BLaER1 (cell line): ENCODE measurements at regions not wholly inside any gene's neighbourhood (a gene's known extent, or its start where the extent isn't known, plus 50 kb on each side); places are given as distances from the start of the nearest gene placed in this dataset.
"Not testable (repeated sequence)": the region's sequence is repeated elsewhere in the genome, so short reads cannot be mapped to it uniquely, and the experiment has no call there.

ENCODE experiments used
- H3K27ac ChIP-seq: shearing (Covaris generic); formaldehyde crosslinking; 2 replicates; pipeline ENCODE4 v1.8.1; 2022
- H3K27me3 ChIP-seq: shearing (Covaris generic); formaldehyde crosslinking; 2 replicates; pipeline ENCODE4 v1.8.1; 2022
- H3K36me3 ChIP-seq: shearing (Covaris generic); formaldehyde crosslinking; 2 replicates; pipeline ENCODE4 v1.8.1; 2022
- H3K4me1 ChIP-seq: shearing (Covaris generic); formaldehyde crosslinking; 2 replicates; pipeline ENCODE4 v1.8.1; 2022
- H3K4me2 ChIP-seq: shearing (Covaris generic); formaldehyde crosslinking; 2 replicates; pipeline ENCODE4 v1.8.1; 2022
- H3K4me3 ChIP-seq: shearing (Covaris generic); formaldehyde crosslinking; 2 replicates; pipeline ENCODE4 v1.8.1; 2022
- H3K9ac ChIP-seq: shearing (Covaris generic); formaldehyde crosslinking; 2 replicates; pipeline ENCODE4 v1.8.1; 2022
- H3K9me3 ChIP-seq: shearing (Covaris generic); formaldehyde crosslinking; 2 replicates; pipeline ENCODE4 v1.8.1; 2022
- H4K20me1 ChIP-seq: shearing (Covaris generic); formaldehyde crosslinking; 2 replicates; pipeline ENCODE4 v1.8.1; 2022
- Cebpa-rat ChIP-seq: shearing (Covaris generic); IDR thresholded peaks from 2 replicates; pipeline ENCODE4 v1.8.1; 2022

GRCh38 chr20:29427201-29428060 lies 1830.0 kb upstream of the DEFB115 start:
- no peak for TF ChIP-seq Cebpa-rat

GRCh38 chr20:29430531-29430930 lies 1826.9 kb upstream of the DEFB115 start:
- Histone ChIP-seq H3K27ac (no peak overlapping the region), H3K9ac (no peak overlapping the region), H4K20me1 (no peaks in the 10 kb centered on the region), H3K4me3 (no peak overlapping the region), H3K4me2 (no peak overlapping the region), H3K9me3 (no peaks in the 10 kb centered on the region), H3K4me1 (no peaks in the 10 kb centered on the region), H3K36me3 (no peaks in the 10 kb centered on the region), H3K27me3 (no peaks in the 10 kb centered on the region)
- no peak for TF ChIP-seq Cebpa-rat

More at GRCh38 chr20:29427201-29428060, 1830.0 kb upstream of the DEFB115 start:
- Histone ChIP-seq H3K9ac (no peak overlapping the region), H3K27me3 (no peaks in the 10 kb centered on the region), H3K9me3 (no peaks in the 10 kb centered on the region), H3K27ac (no peak overlapping the region), H3K4me3 (no peak overlapping the region), H4K20me1 (no peaks in the 10 kb centered on the region), H3K4me1 (no peaks in the 10 kb centered on the region), H3K4me2 (no peak overlapping the region), H3K36me3 (no peaks in the 10 kb centered on the region)

- H3K4me2 ChIP-seq, H4K20me1 ChIP-seq, H3K4me1 ChIP-seq, H3K9me3 ChIP-seq, H3K4me3 ChIP-seq, H3K36me3 ChIP-seq, H3K9ac ChIP-seq, H3K27ac ChIP-seq, H3K27me3 ChIP-seq: not testable (repeated sequence)
Measured at GRCh38 chr20:29440721-29441120, 1816.7 kb upstream of the DEFB115 start.

GRCh38 chr20:29443206-29443781 lies 1814.2 kb upstream of the DEFB115 start:
- not testable (repeated sequence) for H3K27ac ChIP-seq, H3K36me3 ChIP-seq, H3K4me1 ChIP-seq, H4K20me1 ChIP-seq, H3K27me3 ChIP-seq, H3K9me3 ChIP-seq, H3K9ac ChIP-seq, H3K4me3 ChIP-seq
- H3K4me2 ChIP-seq, result peak overlapping the region; percentile 42; the same call in 1 of the 2 replicates

GRCh38 chr20:29443819-29444218 lies 1813.6 kb upstream of the DEFB115 start:
- H4K20me1 ChIP-seq, result no peaks in the 10 kb centered on the region
- no peak overlapping the region for H3K4me3 ChIP-seq
- H3K9me3 ChIP-seq, result peaks cover 2% of the 10 kb centered on the region
- no peak overlapping the region for H3K4me2 ChIP-seq
- H3K27me3 ChIP-seq, result no peaks in the 10 kb centered on the region
- TF ChIP-seq Cebpa-rat, result no peak
- no peaks in the 10 kb centered on the region for H3K36me3 ChIP-seq
- no peaks in the 10 kb centered on the region for H3K4me1 ChIP-seq
- H3K27ac ChIP-seq, result no peak overlapping the region
- H3K9ac ChIP-seq, result no peak overlapping the region

- not testable (repeated sequence) for H3K36me3 ChIP-seq, H3K9me3 ChIP-seq, H3K27ac ChIP-seq, H3K4me1 ChIP-seq, H3K27me3 ChIP-seq, H3K9ac ChIP-seq, H4K20me1 ChIP-seq
- H3K4me2 ChIP-seq, result peak overlapping the region; percentile 53
- peak overlapping the region; percentile 53 for H3K4me3 ChIP-seq
Measured at GRCh38 chr20:29445050-29445907, 1812.2 kb upstream of the DEFB115 start.

GRCh38 chr20:29447517-29448484 lies 1809.7 kb upstream of the DEFB115 start:
- H3K4me1 ChIP-seq, H3K9ac ChIP-seq, H3K27ac ChIP-seq, H3K9me3 ChIP-seq, H4K20me1 ChIP-seq, H3K36me3 ChIP-seq, H3K27me3 ChIP-seq, H3K4me2 ChIP-seq, H3K4me3 ChIP-seq: not testable (repeated sequence)

GRCh38 chr20:29448806-29449470 lies 1808.5 kb upstream of the DEFB115 start:
- H3K9ac ChIP-seq, result no peak overlapping the region
- no peaks in the 10 kb centered on the region for H3K4me1 ChIP-seq
- no peak overlapping the region for H3K27ac ChIP-seq
- H3K4me2 ChIP-seq, result no peak overlapping the region
- H3K36me3 ChIP-seq, result no peaks in the 10 kb centered on the region
- no peak overlapping the region for H3K4me3 ChIP-seq
- H3K9me3 ChIP-seq, result peaks cover 6% of the 10 kb centered on the region
- H3K27me3 ChIP-seq, result no peaks in the 10 kb centered on the region
- H4K20me1 ChIP-seq, result no peaks in the 10 kb centered on the region
- TF ChIP-seq Cebpa-rat, result no peak

- Histone ChIP-seq H3K9ac (no peak overlapping the region), H3K4me3 (no peak overlapping the region), H4K20me1 (no peaks in the 10 kb centered on the region), H3K27ac (no peak overlapping the region), H3K27me3 (no peaks in the 10 kb centered on the region), H3K4me1 (no peaks in the 10 kb centered on the region), H3K9me3 (peaks cover 6% of the 10 kb centered on the region), H3K4me2 (no peak overlapping the region), H3K36me3 (no peaks in the 10 kb centered on the region)
- no peak for TF ChIP-seq Cebpa-rat
Measured at GRCh38 chr20:29452186-29452585, 1805.3 kb upstream of the DEFB115 start.

GRCh38 chr20:29456987-29457693 lies 1800.3 kb upstream of the DEFB115 start:
- not testable (repeated sequence) for H3K36me3 ChIP-seq, H4K20me1 ChIP-seq, H3K4me2 ChIP-seq, H3K9ac ChIP-seq, H3K27ac ChIP-seq, H3K4me1 ChIP-seq, H3K4me3 ChIP-seq, H3K9me3 ChIP-seq, H3K27me3 ChIP-seq
